K562 (cell line): ENCODE measurements at regions not wholly inside any gene's neighbourhood (a gene's known extent, or its start where the extent isn't known, plus 50 kb on each side); places are given as distances from the start of the nearest gene placed in this dataset.

Source experiments
- CBX1 ChIP-seq: sonication (generic); IDR thresholded peaks from 2 replicates; pipeline ENCODE4 v1.6.1; 2016; ENCODE audit warnings: antibody characterized with exemption, low read depth, mild to moderate bottlenecking
- CBX8 ChIP-seq: fragments of 200-600 bp; sonication (generic); IDR thresholded peaks from 2 replicates; pipeline ENCODE4 v1.6.1; 2012; ENCODE audit warnings: borderline replicate concordance, mixed run types, low read depth, mild to moderate bottlenecking, moderate library complexity, mixed read lengths, low read length, control low read depth, inconsistent platforms; ENCODE audit not compliant: poor library complexity, severe bottlenecking; ENCODE audit errors: extremely low read depth
- CC2D1A ChIP-seq: fragments of 450-650 bp; IDR thresholded peaks from 2 replicates; pipeline ENCODE4 v1.6.1; 2017; ENCODE audit warnings: mild to moderate bottlenecking
- DIDO1 ChIP-seq: fragments of 450-650 bp; IDR thresholded peaks from 2 replicates; pipeline ENCODE4 v1.6.1; 2016; ENCODE audit warnings: low read depth, missing biosample characterization, missing genetic modification characterization
- HNRNPLL ChIP-seq: fragments of 200-400 bp; formaldehyde crosslinking; IDR thresholded peaks from 2 replicates; pipeline ENCODE4 v1.6.1; 2017; ENCODE audit warnings: low read length, low read depth, mild to moderate bottlenecking; ENCODE audit not compliant: poor library complexity, severe bottlenecking
- LEF1 ChIP-seq: fragments of 450-650 bp; IDR thresholded peaks from 2 replicates; pipeline ENCODE4 v1.6.1; 2016; ENCODE audit warnings: mild to moderate bottlenecking
- NBN ChIP-seq: fragments of 450-650 bp; IDR thresholded peaks from 2 replicates; pipeline ENCODE4 v1.6.1; 2016; ENCODE audit warnings: low read depth, mild to moderate bottlenecking
- TEAD1 ChIP-seq, 2 experiments: fragments of 450-650 bp in 1 of 2; sonication (generic) in 1 of 2; formaldehyde crosslinking; IDR thresholded peaks; 2 replicates each; pipeline versions ENCODE4 v1.4.0 to v1.8.0; 2020 to 2022; ENCODE audit warnings: mild to moderate bottlenecking in 2 of 2, missing genetic modification reagents in 1 of 2
- ZNF324 ChIP-seq: fragments of 250-450 bp; sonication (Bioruptor Pico); IDR thresholded peaks from 2 replicates; pipeline ENCODE4 v1.4.0; 2020; ENCODE audit warnings: mild to moderate bottlenecking
- ZNF518B ChIP-seq: fragments of 250-450 bp; sonication (Bioruptor Pico); IDR thresholded peaks from 2 replicates; pipeline ENCODE4 v1.5.0; 2021; ENCODE audit warnings: mild to moderate bottlenecking, moderate library complexity
- ZNF561 ChIP-seq: fragments of 450-650 bp; formaldehyde crosslinking; conservative IDR thresholded peaks from 2 replicates; pipeline ENCODE4 v1.4.0; 2020; ENCODE audit warnings: mild to moderate bottlenecking, moderate library complexity
- ZNF740 ChIP-seq, 3 experiments: fragments of 200-800 bp in 1 of 3; sonication (Bioruptor generic) in 1 of 3; sonication (generic) in 1 of 3; formaldehyde crosslinking in 1 of 3; IDR thresholded peaks; 2 replicates each; pipeline versions ENCODE4 v1.6.1 to v1.8.0; 2016 to 2022; ENCODE audit warnings: mild to moderate bottlenecking in 2 of 3, missing compliant biosample characterization in 2 of 3, missing genetic modification characterization in 2 of 3, missing genetic modification reagents in 1 of 3
- ZNF79 ChIP-seq: fragments of 250-450 bp; sonication (Bioruptor Pico); IDR thresholded peaks from 2 replicates; pipeline ENCODE4 v1.4.0; 2020; ENCODE audit warnings: low read depth, mild to moderate bottlenecking, moderate library complexity
- TF ChIP-seq, protein P1 (sequence below): fragments of 450-650 bp; formaldehyde crosslinking; IDR thresholded peaks from 2 replicates; pipeline ENCODE4 v1.4.0; 2020; ENCODE audit warnings: mild to moderate bottlenecking, moderate library complexity
- TF ChIP-seq, protein P2 (sequence below): fragments of 200-800 bp; sonication (Bioruptor generic); IDR thresholded peaks from 2 replicates; pipeline ENCODE4 v1.6.1; 2016; ENCODE audit warnings: missing genetic modification characterization, missing compliant biosample characterization

- TF ChIP-seq CBX8 (no peak), ZNF79 (peak; percentile 68), ZNF740 (CRISPR knock-in tag; IDR thresholded peaks at IDR 0.05) (no peak), ZNF740 (tag; IDR thresholded peaks at IDR 0.05) (peak; percentile 24 to 27; a peak in 1 of 4 replicates), NBN (0 out of 2 replicates have a peak, but pooled peaks have one; percentile 39), LEF1 (peak; percentile 57; the same call in 1 of the 2 replicates), CBX1 (0 out of 2 replicates have a peak, but pooled peaks have one; percentile 54), TEAD1 (CRISPR knock-in tag; IDR thresholded peaks at IDR 0.05) (peak; percentile 47 to 83; a peak in 1 of 4 replicates), ZNF324 (0 out of 2 replicates have a peak, but pooled peaks have one; percentile 19), ZNF518B (CRISPR knock-in tag) (no peak), ZNF561 (CRISPR knock-in tag) (no peak), CC2D1A (peak; percentile 90; the same call in 1 of the 2 replicates), DIDO1 (no peak), HNRNPLL (no peak)
- TF ChIP-seq, protein P1, sequence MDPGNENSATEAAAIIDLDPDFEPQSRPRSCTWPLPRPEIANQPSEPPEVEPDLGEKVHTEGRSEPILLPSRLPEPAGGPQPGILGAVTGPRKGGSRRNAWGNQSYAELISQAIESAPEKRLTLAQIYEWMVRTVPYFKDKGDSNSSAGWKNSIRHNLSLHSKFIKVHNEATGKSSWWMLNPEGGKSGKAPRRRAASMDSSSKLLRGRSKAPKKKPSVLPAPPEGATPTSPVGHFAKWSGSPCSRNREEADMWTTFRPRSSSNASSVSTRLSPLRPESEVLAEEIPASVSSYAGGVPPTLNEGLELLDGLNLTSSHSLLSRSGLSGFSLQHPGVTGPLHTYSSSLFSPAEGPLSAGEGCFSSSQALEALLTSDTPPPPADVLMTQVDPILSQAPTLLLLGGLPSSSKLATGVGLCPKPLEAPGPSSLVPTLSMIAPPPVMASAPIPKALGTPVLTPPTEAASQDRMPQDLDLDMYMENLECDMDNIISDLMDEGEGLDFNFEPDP (CRISPR knock-in tag), result no peak
- TF ChIP-seq, protein P2, sequence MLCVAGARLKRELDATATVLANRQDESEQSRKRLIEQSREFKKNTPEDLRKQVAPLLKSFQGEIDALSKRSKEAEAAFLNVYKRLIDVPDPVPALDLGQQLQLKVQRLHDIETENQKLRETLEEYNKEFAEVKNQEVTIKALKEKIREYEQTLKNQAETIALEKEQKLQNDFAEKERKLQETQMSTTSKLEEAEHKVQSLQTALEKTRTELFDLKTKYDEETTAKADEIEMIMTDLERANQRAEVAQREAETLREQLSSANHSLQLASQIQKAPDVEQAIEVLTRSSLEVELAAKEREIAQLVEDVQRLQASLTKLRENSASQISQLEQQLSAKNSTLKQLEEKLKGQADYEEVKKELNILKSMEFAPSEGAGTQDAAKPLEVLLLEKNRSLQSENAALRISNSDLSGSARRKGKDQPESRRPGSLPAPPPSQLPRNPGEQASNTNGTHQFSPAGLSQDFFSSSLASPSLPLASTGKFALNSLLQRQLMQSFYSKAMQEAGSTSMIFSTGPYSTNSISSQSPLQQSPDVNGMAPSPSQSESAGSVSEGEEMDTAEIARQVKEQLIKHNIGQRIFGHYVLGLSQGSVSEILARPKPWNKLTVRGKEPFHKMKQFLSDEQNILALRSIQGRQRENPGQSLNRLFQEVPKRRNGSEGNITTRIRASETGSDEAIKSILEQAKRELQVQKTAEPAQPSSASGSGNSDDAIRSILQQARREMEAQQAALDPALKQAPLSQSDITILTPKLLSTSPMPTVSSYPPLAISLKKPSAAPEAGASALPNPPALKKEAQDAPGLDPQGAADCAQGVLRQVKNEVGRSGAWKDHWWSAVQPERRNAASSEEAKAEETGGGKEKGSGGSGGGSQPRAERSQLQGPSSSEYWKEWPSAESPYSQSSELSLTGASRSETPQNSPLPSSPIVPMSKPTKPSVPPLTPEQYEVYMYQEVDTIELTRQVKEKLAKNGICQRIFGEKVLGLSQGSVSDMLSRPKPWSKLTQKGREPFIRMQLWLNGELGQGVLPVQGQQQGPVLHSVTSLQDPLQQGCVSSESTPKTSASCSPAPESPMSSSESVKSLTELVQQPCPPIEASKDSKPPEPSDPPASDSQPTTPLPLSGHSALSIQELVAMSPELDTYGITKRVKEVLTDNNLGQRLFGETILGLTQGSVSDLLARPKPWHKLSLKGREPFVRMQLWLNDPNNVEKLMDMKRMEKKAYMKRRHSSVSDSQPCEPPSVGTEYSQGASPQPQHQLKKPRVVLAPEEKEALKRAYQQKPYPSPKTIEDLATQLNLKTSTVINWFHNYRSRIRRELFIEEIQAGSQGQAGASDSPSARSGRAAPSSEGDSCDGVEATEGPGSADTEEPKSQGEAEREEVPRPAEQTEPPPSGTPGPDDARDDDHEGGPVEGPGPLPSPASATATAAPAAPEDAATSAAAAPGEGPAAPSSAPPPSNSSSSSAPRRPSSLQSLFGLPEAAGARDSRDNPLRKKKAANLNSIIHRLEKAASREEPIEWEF, result 0 out of 2 replicates have a peak, but pooled peaks have one; percentile 47
These were observed 504.2 kb upstream of the PROK2 start (continued) for GRCh38 chr3:72288955-72289691.
